Liver (tissue), 8 donors: ENCODE measurements at regions not wholly inside any gene's neighbourhood (a gene's known extent, or its start where the extent isn't known, plus 50 kb on each side); places are given as distances from the start of the nearest gene placed in this dataset.

Experiments
- DNase-seq: peaks from one replicate; pipeline ENCODE4 v3.0.0-alpha.2; 2017; ENCODE audit warnings: low spot score
- H3K27ac ChIP-seq, 2 donors: one replicate each; pipeline ENCODE4 v1.7.0; 2013; ENCODE audit warnings: inconsistent platforms in 2 of 2, low read length in 2 of 2, control low read depth in 1 of 2, low read depth in 1 of 2, mild to moderate bottlenecking in 1 of 2
- H3K27me3 ChIP-seq, 4 donors: one replicate each; pipeline versions ENCODE4 v1.6.1 to v1.7.0; 2013; ENCODE audit warnings: low read length in 3 of 4, inconsistent platforms in 1 of 4, mild to moderate bottlenecking in 1 of 4, moderate library complexity in 1 of 4; ENCODE audit not compliant: control insufficient read depth in 4 of 4, insufficient read depth in 4 of 4
- H3K36me3 ChIP-seq, 4 donors: one replicate each; pipeline versions ENCODE4 v1.6.1 to v1.7.0; 2013; ENCODE audit warnings: low read length in 3 of 4, mild to moderate bottlenecking in 3 of 4, low read depth in 1 of 4, moderate library complexity in 1 of 4; ENCODE audit not compliant: control insufficient read depth in 4 of 4, insufficient read depth in 3 of 4
- H3K4me1 ChIP-seq, 4 donors: one replicate each; pipeline versions ENCODE4 v1.6.1 to v1.7.0; 2013; ENCODE audit warnings: low read length in 3 of 4, mild to moderate bottlenecking in 3 of 4, moderate library complexity in 1 of 4; ENCODE audit not compliant: control insufficient read depth in 4 of 4, insufficient read depth in 4 of 4
- H3K4me3 ChIP-seq, 3 donors: one replicate each; pipeline versions ENCODE4 v1.6.1 to v1.7.0; 2013; ENCODE audit warnings: low read length in 3 of 3, control low read depth in 1 of 3, low read depth in 1 of 3, mild to moderate bottlenecking in 1 of 3
- H3K9ac ChIP-seq, 2 donors: one replicate each; pipeline ENCODE4 v1.7.0; 2013; ENCODE audit warnings: low read length in 2 of 2, mild to moderate bottlenecking in 2 of 2, moderate library complexity in 2 of 2, control low read depth in 1 of 2, low read depth in 1 of 2
- H3K9me3 ChIP-seq, 4 donors: one replicate each; pipeline versions ENCODE4 v1.6.1 to v1.7.0; 2013; ENCODE audit warnings: low read length in 3 of 4; ENCODE audit not compliant: control insufficient read depth in 4 of 4
- ATF3 ChIP-seq: IDR thresholded peaks from 2 replicates; pipeline ENCODE4 v1.6.1; 2016; ENCODE audit warnings: antibody characterized with exemption
- CTCF ChIP-seq: fragments of 150-350 bp; IDR thresholded peaks from 2 replicates; pipeline ENCODE4 v1.5.1; 2017; ENCODE audit warnings: improper control_type of control experiment, low read depth, low read length; ENCODE audit not compliant: missing input control
- EGR1 ChIP-seq, 2 donors: IDR thresholded peaks; 2 replicates each; pipeline ENCODE4 v1.6.1; 2016 to 2018; ENCODE audit warnings: antibody characterized with exemption in 2 of 2, low read depth in 2 of 2
- FOXA1 ChIP-seq: IDR thresholded peaks from 2 replicates; pipeline ENCODE4 v1.6.1; 2016; ENCODE audit warnings: antibody characterized with exemption
- GABPA ChIP-seq, 2 donors: IDR thresholded peaks in 1 of 2; conservative IDR thresholded peaks in 1 of 2; 2 replicates each; pipeline ENCODE4 v1.6.1; 2016; ENCODE audit warnings: antibody characterized with exemption in 2 of 2, mild to moderate bottlenecking in 1 of 2, moderate library complexity in 1 of 2
- HNF4A ChIP-seq, 2 donors: conservative IDR thresholded peaks; 2 replicates each; pipeline ENCODE4 v1.6.1; 2016; ENCODE audit warnings: antibody characterized with exemption in 2 of 2, mild to moderate bottlenecking in 2 of 2
- HNF4G ChIP-seq: IDR thresholded peaks from 2 replicates; pipeline ENCODE4 v1.6.1; 2016; ENCODE audit warnings: antibody characterized with exemption
- MAX ChIP-seq: IDR thresholded peaks from 2 replicates; pipeline ENCODE4 v1.6.1; 2016; ENCODE audit warnings: antibody characterized with exemption
- NR2F2 ChIP-seq: IDR thresholded peaks from 2 replicates; pipeline ENCODE4 v1.6.1; 2016; ENCODE audit warnings: antibody characterized with exemption
- RAD21 ChIP-seq, 2 donors: IDR thresholded peaks; 2 replicates each; pipeline ENCODE4 v1.6.1; 2016; ENCODE audit warnings: antibody characterized with exemption in 2 of 2, mild to moderate bottlenecking in 2 of 2
- REST ChIP-seq: IDR thresholded peaks from 2 replicates; pipeline ENCODE4 v1.6.1; 2016; ENCODE audit warnings: antibody characterized with exemption, mild to moderate bottlenecking
- SP1 ChIP-seq: IDR thresholded peaks from 2 replicates; pipeline ENCODE4 v1.6.1; 2018; ENCODE audit warnings: antibody characterized with exemption, mild to moderate bottlenecking
- TAF1 ChIP-seq: conservative IDR thresholded peaks from 2 replicates; pipeline ENCODE4 v1.6.1; 2016; ENCODE audit warnings: antibody characterized with exemption, mild to moderate bottlenecking
- YY1 ChIP-seq: IDR thresholded peaks from 2 replicates; pipeline ENCODE4 v1.6.1; 2016; ENCODE audit warnings: antibody characterized with exemption, mild to moderate bottlenecking
- ZBTB33 ChIP-seq: IDR thresholded peaks from 2 replicates; pipeline ENCODE4 v1.6.1; 2016; ENCODE audit warnings: antibody characterized with exemption
- WGBS: extraction: QIAGEN DNeasy Blood & Tissue Kit; methylation state at CpG from one replicate; pipeline ENCODE4 v1.1.7; 2013; 5-methylcytosine and 5-hydroxymethylcytosine counted together
- donor health status: healthy.
- donor health status: healthy.
- donor health status: healthy.
- donor health status: healthy.
- donor health status: healthy.

GRCh38 chr13:105345131-105345530 lies 1190.3 kb downstream of the EFNB2 start:
- H3K4me3 ChIP-seq, result no peak overlapping the region
- DNase-seq, result no peak
- no peak for TF ChIP-seq GABPA (IDR thresholded peaks at IDR 0.05 in 1 of 2, conservative IDR thresholded peaks at IDR 0.05 in 1 of 2)
- no peak for TF ChIP-seq TAF1
- TF ChIP-seq RAD21 (IDR thresholded peaks at IDR 0.05), result no peak
- no peak for TF ChIP-seq YY1
- no peak for TF ChIP-seq ZBTB33
- TF ChIP-seq FOXA1, result no peak
- TF ChIP-seq NR2F2, result no peak
- no peak for TF ChIP-seq ATF3
- TF ChIP-seq HNF4G, result no peak
- no peak for TF ChIP-seq SP1
- TF ChIP-seq EGR1 (IDR thresholded peaks at IDR 0.05; ENCODE audit: low read depth in 2 of 2), result no peak
- no peak for TF ChIP-seq CTCF
- no peak for TF ChIP-seq MAX
- TF ChIP-seq REST, result no peak
- no peak for TF ChIP-seq HNF4A (conservative IDR thresholded peaks at IDR 0.05)
- 66% methylated on average over 3 of the region's 3 CpGs for WGBS
- no peaks in the 10 kb centered on the region for H3K4me1 ChIP-seq
- H3K27me3 ChIP-seq, result no peaks in the 10 kb centered on the region
- H3K9me3 ChIP-seq, result no peaks in the 10 kb centered on the region
- H3K9ac ChIP-seq, result no peak overlapping the region
- no peak overlapping the region for H3K27ac ChIP-seq
- no peaks in the 10 kb centered on the region for H3K36me3 ChIP-seq

GRCh38 chr13:105343134-105343806 lies 1192.2 kb downstream of the EFNB2 start:
- DNase-seq, result no peak
- no peak overlapping the region for H3K27ac ChIP-seq
- no peaks in the 10 kb centered on the region for H3K27me3 ChIP-seq
- H3K9me3 ChIP-seq, result no peaks in the 10 kb centered on the region
- H3K9ac ChIP-seq, result no peak overlapping the region
- H3K4me1 ChIP-seq, result no peaks in the 10 kb centered on the region
- H3K4me3 ChIP-seq, result no peak overlapping the region
- WGBS, result 85% methylated on average over 4 of the region's 4 CpGs
- H3K36me3 ChIP-seq, result no peaks in the 10 kb centered on the region
- TF ChIP-seq HNF4G (no peak), HNF4A (conservative IDR thresholded peaks at IDR 0.05) (no peak), CTCF (no peak), SP1 (no peak), GABPA (IDR thresholded peaks at IDR 0.05 in 1 of 2, conservative IDR thresholded peaks at IDR 0.05 in 1 of 2) (no peak), RAD21 (IDR thresholded peaks at IDR 0.05) (no peak), YY1 (no peak), MAX (no peak), EGR1 (IDR thresholded peaks at IDR 0.05; ENCODE audit: low read depth in 2 of 2) (no peak), REST (no peak)
